ENCODE measurements at regions not wholly inside any gene's neighbourhood (a gene's known extent, or its start where the extent isn't known, plus 50 kb on each side); places are given as distances from the start of the nearest gene placed in this dataset.

GRCh38 chr7:15929411-15929810 is 242.9 kb upstream of the MEOX2 start:
- Histone ChIP-seq H3K27ac (ENCODE audit: low read depth, low read length) (no peak overlapping the region), H3K9me3 (ENCODE audit: control insufficient read depth, insufficient read depth, low read length) (no peaks in the 10 kb centered on the region; the same call in 1 of the 2 replicates), H3K27me3 (ENCODE audit: control insufficient read depth, insufficient read depth, low read length) (no peaks in the 10 kb centered on the region), H3K4me3 (ENCODE audit: low read depth, low read length) (no peak overlapping the region)
- POLR2A ChIA-PET, result no interaction called here
- no peak for DNase-seq (ENCODE audit: low read depth, low spot score)
- TF ChIP-seq CTCF (IDR thresholded peaks at IDR 0.05; ENCODE audit: low read depth, low read length), result no peak
- CTCF ChIA-PET, result no interaction called here

GRCh38 chr7:15925608-15926007 is 239.1 kb upstream of the MEOX2 start:
- no peak for TF ChIP-seq CTCF (IDR thresholded peaks at IDR 0.05; ENCODE audit: low read depth, low read length)
- no peak overlapping the region for H3K4me3 ChIP-seq (ENCODE audit: low read depth, low read length)
- no peaks in the 10 kb centered on the region for H3K27me3 ChIP-seq (ENCODE audit: control insufficient read depth, insufficient read depth, low read length)
- no peak for DNase-seq (ENCODE audit: low read depth, low spot score)
- H3K27ac ChIP-seq (ENCODE audit: low read depth, low read length), result no peak overlapping the region
- ChIA-PET CTCF (interaction anchor here (0.5 to 0.6 kb wide), 2 partner anchors 494 to 1057 kb away, joined by 3 to 8 read pairs; no protein-coding TSS in a partner anchor), POLR2A (no interaction called here)
- H3K9me3 ChIP-seq (ENCODE audit: control insufficient read depth, insufficient read depth, low read length), result no peaks in the 10 kb centered on the region; the same call in 1 of the 2 replicates

GRCh38 chr7:15924910-15925309 is 238.4 kb upstream of the MEOX2 start:
- H3K27me3 ChIP-seq (ENCODE audit: control insufficient read depth, insufficient read depth, low read length), result no peaks in the 10 kb centered on the region
- ChIA-PET POLR2A (no interaction called here), CTCF (no interaction called here)
- no peak for DNase-seq (ENCODE audit: low read depth, low spot score)
- no peak overlapping the region for H3K27ac ChIP-seq (ENCODE audit: low read depth, low read length)
- no peaks in the 10 kb centered on the region; the same call in 1 of the 2 replicates for H3K9me3 ChIP-seq (ENCODE audit: control insufficient read depth, insufficient read depth, low read length)
- TF ChIP-seq CTCF (IDR thresholded peaks at IDR 0.05; ENCODE audit: low read depth, low read length), result no peak
- H3K4me3 ChIP-seq (ENCODE audit: low read depth, low read length), result no peak overlapping the region

- DNase-seq (ENCODE audit: low read depth, low spot score), result no peak
Measured at GRCh38 chr7:15922002-15922401, 235.5 kb upstream of the MEOX2 start.

GRCh38 chr7:15921576-15921975 is 235.1 kb upstream of the MEOX2 start:
- ChIA-PET POLR2A (no interaction called here), CTCF (interaction anchor here (1.7 kb wide), 1 partner anchor 12 kb away, joined by 3 read pairs; no protein-coding TSS in a partner anchor)
- Histone ChIP-seq H3K9me3 (ENCODE audit: control insufficient read depth, insufficient read depth, low read length) (no peaks in the 10 kb centered on the region), H3K27ac (ENCODE audit: low read depth, low read length) (no peak overlapping the region), H3K27me3 (ENCODE audit: control insufficient read depth, insufficient read depth, low read length) (no peaks in the 10 kb centered on the region), H3K4me3 (ENCODE audit: low read depth, low read length) (no peak overlapping the region)
- TF ChIP-seq CTCF (IDR thresholded peaks at IDR 0.05; ENCODE audit: low read depth, low read length), result no peak
- no peak for DNase-seq (ENCODE audit: low read depth, low spot score)

More at GRCh38 chr7:15922002-15922401, 235.5 kb upstream of the MEOX2 start:
- no peak for TF ChIP-seq CTCF (IDR thresholded peaks at IDR 0.05; ENCODE audit: low read depth, low read length)
- Histone ChIP-seq H3K4me3 (ENCODE audit: low read depth, low read length) (no peak overlapping the region), H3K9me3 (ENCODE audit: control insufficient read depth, insufficient read depth, low read length) (no peaks in the 10 kb centered on the region), H3K27me3 (ENCODE audit: control insufficient read depth, insufficient read depth, low read length) (no peaks in the 10 kb centered on the region), H3K27ac (ENCODE audit: low read depth, low read length) (no peak overlapping the region)
- ChIA-PET POLR2A (no interaction called here), CTCF (interaction anchor here (1.7 kb wide), 1 partner anchor 13 kb away, joined by 3 read pairs; no protein-coding TSS in a partner anchor)

Data from AG04450 (cell line).